GM21526 (cell line): ENCODE measurements at regions not wholly inside any gene's neighbourhood (a gene's known extent, or its start where the extent isn't known, plus 50 kb on each side); places are given as distances from the start of the nearest gene placed in this dataset.
A peak's percentile ranks its signal among the peaks of the same experiment; 100 is the strongest.

Experiments
- ATAC-seq: cut with Tn5 transposase; IDR thresholded peaks from one replicate; pipeline ENCODE4 v1.9.1; 2021; ENCODE audit warnings: moderate library complexity; ENCODE audit not compliant: unreplicated experiment, low FRiP score

DNA sequence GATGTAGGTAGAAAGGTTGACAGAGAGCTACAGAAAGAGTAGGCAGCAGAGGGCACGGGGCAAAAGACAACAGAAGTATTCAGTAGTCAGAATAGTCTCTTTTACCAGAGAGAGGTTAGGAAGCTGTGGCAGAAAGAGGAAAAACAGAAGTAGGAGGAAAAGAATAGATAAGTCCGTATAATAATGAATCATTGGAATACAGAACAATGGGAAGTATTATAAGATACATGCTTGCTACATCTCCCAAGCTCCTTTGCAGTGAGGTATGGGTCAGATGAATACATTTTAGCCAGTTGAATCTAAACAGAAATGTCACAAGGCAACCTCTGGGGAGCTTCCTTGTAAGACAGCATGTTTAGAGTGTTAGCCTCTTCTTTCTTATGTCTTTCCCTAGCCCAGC is 570.5 kb upstream of the CITED2 start:
- no peak for ATAC-seq

DNA sequence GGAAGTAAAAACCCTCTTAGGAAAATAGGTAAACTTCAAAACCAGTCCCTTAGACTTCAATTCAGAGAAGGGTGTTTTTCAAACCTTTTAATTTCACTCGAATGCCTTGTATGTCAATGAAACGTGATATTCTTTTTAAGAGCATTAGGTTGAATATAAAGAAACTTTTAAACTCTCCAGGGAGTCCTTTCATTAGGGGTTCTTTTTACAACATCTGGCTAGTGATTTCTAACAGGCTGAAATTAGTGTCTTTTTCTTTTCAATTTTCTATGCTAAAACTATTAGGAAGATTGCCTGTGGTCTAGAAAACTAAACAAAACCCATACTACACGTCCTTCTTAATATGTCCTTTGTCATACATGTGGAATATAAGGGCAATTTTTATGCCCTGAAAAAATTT is 569.7 kb upstream of the CITED2 start:
- ATAC-seq: no peak

DNA sequence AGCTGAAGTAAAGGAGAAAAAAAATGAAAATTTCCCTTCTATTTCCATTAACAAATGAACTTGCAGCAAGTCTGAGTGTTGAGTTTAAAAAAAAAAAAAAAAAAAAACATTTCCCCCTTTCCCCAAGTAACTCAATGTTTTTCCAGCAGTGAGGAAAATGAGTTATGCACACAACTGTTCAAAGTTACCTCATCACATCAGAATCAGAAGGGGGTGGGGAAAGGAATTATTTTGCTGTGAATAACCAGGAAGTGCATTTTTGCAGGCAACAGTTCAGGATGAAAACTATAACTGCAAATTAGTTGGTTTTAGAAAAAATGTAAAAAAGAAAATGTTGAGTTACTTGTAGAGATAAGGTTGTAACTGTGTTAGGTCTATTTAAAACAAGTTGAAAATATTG is 568.9 kb upstream of the CITED2 start:
- no peak for ATAC-seq

DNA sequence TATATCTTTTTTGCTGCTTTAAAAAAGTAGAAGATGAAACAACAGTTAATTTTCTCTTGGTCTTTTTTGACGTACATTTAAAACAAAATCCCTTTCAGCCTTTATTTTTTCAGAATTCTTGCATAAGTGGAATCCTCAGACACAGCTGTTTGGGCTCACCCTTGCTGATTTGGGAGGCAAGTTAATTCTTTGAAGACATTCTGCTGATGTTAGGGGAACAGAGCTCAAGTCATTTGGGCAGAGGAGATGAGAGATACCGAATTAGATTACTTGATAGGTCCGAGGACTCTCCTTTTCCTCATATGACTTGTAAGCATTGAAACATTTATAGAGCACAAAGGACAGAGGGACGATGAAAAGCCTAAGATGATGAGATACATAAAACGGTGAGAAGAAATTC is 567.9 kb upstream of the CITED2 start:
- no peak for ATAC-seq

DNA sequence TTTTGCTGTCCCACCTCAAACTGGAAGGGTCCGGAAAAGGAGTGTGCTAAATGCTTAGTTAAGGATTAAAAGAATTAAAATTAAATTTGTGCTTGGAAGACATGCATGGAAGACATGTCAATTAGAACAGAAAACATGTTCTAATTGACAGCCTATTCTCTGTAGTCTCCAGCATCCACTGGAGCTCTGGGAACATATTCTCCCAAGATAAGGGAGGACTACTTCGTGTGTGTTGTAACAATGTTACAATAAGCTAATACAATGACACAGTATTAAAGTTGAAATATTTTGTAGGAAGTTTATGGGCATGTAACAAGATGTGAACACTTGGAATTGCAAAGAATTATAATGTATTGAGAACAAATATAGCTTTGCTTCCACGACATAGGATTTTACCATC is 567.4 kb upstream of the CITED2 start:
- no peak for ATAC-seq

DNA sequence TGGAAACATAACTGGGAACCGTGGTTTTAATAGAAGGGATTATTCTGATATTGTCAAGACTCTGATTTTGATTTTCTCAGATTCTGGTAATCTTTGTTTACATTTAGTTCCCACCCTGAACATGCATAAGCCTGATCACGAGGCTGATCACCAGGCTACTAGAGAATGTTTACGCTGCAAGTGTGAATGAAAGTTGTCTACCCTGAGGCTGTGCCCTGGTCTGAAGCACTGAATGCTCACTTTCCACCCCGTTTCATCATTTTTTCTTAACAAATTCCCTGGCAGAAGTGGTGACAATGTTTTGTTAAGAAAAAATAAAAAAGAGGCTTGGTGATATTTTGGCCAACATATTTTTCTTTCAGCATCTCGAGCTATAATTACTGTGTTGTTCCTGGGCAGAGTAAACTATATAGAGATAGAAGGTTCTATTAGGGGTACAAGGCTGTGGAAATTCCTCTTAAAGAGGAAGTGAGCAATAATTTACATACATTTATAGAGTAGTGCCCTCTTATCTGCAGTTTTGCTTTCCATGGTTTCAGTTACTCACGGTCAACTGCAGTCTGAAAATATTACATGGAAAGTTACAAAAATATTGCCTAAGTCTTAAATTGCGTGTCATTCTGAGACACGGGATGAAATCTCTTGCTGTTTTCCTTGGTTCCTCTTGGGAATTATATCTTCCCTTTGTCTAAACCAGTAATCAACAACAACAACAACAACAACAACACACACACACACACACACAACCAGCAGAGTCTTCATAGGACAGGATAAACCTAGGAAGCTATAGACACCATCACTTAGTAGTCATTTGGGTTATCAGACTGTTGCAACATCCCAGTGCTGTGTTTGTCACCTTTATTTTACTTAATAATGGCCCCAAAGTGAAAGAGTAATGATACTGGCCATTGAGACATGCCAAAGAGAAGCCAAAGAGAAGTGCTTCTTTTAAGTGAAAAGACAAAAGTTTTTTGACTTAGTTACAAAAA is 566.6 kb upstream of the CITED2 start:
- peak; percentile 98 for ATAC-seq

DNA sequence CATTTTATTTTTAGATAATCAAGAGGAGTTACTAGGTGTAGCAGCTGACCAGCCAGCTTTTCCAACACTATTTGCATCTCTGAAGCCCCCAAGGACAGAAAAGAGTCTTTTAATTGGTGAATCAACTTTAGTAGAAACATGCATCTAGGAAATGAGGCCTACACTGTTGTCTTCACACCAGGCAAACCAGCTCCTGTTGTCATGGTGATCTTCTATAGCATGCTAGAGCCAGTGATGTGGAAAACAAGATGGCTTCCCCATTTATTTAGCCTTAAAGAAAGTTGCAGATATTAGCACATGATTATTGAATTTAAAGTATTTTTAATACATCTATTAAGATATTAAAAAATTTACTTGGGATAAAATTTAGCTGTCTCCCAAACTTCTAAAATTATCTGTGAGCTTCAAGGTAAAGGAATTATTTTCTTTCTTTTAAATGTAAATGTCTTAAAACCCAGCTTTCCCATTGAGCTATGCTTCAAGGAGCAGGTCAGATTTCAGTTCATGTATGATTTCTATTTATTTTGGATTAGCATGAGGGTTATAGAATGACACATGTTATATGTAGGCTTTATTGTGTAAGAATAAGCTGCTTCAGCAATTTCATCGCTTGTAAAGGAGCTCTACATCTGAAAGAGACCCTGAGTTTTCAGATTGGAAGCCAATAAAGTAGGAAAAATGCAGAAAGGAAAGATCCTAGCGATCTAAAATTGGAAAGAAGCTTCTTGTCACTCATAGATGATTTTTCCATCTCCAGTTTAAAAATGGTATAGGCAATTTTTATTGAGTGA is 564.9 kb upstream of the CITED2 start:
- ATAC-seq: no peak

DNA sequence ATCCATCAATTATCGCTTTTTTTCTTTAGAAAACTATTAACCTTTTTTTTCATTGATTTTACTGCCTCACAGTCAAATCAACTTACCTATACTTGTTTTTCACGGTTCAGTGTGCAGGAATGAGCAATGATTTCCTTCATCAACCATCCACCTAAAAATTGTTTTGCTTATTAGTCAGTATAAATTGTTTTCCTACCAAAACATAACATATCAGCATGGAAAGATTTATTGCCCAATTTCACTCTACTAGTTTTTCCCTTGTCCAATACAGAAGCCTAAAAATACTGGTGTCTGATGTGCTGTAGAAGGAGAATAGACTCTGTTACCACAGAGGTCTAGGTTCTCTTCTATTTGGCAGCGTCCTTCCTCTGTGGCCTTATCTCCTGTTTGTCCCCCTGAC is 558.2 kb upstream of the CITED2 start:
- no peak for ATAC-seq

DNA sequence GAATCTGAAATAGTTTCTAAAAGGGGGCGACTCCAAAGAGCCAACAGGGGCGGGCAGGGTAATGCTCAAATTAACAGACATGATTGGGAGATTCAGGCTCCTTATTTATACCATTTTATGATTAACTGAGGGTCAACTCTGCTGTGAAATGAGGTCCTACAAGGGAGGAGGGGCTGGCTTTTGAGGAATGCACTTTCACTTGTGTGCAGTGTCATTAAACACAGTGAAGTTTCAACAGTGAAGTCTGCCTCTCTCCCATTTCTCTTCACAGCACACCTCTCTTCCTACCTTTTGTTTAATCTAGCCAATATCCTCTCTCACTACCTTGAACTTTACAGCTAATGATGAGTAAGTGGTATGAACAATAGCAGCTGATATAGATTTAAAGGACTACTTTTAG is 557.3 kb upstream of the CITED2 start:
- no peak for ATAC-seq

DNA sequence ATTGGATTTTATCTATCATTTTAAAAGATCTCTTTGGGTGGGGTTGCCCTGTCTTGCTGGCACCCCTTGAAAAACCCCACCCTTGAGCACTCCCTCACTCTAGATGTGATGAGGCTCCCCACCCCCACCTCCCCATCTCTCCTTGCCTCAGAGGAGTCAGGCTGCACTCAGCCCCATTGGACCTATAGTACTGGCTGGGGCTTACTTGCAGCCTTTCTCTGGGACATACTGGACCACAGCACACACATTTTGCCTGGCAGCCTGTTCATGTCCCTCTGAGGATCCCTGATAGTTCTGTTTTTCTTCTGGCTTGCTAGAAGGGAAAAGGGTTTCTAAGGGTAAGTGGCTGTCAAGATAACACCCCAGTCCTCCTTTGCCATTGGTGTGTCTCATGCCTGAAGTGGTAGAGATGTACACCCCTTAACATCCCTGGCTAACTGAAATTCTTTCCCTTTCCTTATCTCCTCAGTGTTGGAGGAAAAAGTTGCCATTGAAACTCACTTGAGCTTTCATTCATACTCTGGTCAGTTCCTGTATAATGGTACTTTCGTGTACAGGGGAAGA is 553.4 kb upstream of the CITED2 start:
- ATAC-seq: no peak

DNA sequence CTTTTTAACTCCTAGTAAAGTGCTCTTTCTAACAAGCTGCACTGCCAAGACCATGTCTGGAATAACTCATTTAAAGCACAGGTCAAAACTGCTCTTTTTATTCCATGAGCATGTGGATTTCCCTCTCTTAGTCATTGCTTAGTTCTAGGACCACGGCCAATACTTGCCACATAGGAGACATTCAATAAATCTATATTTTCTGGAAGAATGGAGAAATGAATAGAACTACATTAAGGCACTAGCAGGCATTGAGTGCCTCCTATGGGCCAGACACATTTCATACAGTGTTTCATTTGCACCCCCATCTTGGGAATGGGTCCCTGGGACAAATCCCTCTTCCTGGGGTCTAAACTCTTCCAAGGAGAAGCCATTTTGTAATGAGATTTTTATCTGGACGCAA is 552.8 kb upstream of the CITED2 start:
- ATAC-seq: no peak

DNA sequence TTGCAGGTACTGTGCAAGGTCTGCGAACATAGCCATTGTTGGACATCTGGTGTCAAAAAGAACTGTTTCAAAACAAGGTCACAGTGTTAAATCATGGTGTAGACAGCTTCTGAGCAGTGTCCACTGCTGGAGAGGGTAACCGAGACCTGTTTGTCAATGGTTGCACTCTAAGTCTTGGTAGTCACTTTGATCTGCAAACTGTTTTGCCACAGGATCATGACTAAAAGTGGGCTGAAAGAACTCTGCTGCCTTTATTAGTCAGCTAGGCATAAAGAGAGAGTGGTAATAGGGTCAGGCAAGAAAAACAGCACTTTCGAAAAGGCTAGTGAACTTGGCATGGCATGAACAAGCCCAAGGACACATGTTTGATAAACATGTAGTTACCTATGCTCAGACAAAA is 552.3 kb upstream of the CITED2 start:
- no peak for ATAC-seq

DNA sequence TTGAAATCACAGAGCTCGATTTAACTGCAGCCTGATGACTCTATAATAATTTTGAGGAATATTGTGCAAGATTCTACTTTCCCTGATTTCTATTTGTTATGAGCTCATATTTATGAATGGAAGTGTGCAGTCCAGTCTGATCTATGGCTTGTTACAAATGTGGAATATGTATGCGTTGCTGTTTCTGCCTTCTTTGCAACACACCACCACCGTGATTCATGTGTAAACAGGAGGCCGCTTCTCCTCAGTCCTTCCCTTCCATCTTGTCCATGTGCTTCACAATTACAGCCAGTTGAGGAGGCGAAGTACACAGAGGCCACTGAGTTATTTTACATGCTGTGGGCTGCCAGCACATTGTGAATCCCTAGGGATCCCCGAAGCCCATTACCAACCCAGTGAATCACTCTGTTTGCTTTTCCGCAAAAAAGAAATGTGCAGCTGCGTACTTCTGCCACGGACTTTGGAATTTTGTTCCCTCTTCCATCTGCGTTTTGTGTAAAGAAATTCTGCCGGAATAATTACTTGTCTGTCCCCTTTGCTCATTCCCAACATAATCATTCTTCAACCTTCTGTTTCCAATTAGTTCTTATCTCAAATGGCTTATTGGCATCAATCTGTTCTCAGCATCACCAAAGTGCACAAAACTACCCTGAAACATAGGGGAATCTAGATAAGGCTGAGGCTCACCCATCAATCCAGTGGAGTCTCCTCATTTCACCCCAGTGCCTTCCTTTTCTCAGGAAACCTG is 551.6 kb upstream of the CITED2 start:
- no peak for ATAC-seq

DNA sequence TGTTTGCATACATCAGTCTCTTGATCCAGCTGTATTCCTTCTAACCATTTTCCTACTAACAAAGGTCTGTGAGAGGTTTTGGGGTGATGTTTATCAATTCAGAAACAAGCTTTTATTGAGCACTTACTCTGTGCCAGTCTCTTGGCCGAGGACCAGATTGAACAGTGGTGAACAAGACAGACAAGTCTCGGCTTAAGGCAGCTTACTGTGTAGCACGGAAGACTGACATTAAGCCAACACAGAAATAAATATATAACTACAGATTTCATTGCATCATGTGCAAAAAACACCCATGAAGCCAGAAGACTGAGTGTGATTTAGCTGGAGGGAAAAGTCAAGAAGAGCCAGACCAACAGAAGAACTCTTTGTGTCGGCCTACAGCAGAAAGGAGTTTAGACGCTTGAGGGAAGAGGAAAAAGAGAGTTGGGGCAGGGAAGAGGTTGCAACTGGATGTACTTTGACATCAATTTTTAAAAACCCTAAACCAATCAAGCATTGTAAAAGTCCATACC is 549.6 kb upstream of the CITED2 start:
- ATAC-seq: no peak

DNA sequence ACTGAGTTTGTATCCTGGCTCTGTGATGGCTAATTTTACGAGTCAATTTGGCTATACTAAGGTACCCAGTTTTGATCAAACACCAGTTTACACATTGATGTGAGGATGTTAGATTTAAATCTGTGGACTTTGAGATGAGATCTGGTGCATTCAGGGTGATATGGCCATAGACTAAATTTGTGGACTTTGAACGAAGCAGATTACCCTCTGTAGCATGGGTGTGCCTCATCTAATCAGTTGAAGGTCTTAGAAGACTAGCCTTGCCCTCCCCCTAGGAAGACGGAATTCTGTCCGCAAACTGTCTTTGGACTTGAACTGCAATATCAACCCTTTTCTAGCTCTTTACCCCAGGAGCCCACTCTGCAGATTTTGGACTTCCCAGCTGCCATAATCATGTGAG is 547.8 kb upstream of the CITED2 start:
- ATAC-seq: no peak

DNA sequence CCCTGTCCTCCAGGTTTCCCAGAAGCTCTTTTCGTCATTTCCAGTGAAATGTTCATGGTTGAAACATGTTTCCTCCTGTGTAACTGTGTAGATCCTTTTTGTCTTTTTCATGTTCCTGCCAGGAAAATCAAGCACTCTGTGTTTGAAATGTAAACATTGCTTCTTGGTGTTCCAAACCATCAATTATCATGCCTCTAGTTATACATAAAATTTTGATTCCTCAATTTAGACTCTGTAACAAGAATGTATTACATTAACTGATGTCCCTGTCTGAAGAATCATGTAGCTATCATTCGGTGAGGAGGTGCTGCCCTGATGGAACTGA is 546.3 kb upstream of the CITED2 start:
- no peak for ATAC-seq

DNA sequence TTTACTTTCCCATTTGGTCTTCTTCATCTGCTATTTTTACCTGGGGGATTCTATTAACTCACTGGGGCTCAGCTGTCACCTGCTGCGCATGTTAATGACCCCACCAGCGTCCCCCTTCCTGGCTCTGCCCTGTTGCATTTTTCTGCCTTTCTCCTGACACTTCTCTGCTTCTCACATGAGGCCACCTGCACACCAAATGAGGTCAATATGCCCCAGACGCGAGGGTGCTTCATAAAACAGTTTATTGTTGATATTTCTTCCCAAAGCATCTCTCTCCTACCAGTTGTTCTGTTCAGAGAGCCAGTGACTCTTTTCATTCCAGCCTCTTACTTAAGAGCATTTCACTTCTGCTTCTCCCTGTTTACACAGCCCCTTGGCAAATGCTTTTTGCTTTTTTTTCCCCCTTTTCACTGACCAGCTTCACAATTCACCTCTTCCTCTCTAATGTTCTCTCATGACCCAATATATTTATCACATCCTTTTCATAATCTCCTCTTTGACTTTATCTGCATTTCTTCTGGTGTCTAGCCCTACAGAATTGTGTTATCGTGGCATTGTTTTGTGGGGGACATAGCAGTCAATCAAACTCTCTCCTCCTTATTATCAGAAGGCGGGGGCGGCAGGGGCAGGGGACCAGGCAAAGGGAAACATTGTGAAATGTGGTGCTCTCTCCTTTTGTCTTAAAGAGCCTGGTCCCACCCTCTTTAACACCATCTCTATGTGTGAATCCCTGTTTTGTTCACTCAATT is 545.8 kb upstream of the CITED2 start:
- no peak for ATAC-seq

DNA sequence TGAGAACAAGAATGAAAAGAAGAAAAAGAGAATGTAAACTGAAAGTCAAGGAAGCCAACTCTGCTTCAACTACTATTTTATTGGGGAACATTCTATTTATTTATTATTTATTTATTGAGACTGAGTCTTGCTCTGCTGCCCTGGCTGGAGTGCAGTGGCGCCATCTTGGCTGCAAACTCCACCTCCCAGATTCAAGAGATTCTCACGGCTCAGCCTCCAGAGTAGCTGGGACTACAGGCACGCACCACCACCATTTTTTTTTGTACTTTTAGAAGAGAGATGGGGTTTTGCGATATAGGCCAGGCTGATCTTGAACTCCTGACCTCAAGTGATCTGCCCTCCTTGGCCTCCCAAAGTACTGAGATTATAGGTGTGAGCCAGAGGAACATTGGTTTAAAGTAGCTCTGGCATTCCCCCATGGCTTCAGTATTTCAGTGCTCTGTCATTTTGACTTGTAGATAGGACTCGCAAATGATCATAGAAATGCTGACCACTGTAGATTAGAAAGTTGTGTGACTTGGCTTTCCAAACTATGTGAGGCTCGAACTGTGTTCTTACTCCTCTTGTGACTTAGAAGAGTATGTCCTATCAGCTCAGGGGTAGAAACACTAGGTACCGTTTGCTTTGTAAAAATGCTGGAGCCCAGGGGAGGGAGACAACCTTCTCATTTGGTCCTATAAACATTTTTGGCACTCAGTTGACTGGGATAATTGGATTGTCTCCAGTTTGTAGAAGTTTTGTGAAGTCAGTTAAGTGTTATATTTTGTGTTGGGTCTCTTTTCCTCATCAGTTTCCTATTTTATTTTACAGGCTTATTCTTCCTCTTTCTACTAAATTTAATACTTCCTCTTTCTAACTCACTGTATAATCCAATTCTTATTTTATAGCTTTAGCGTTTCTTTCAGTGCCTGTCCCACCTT is 544.9 kb upstream of the CITED2 start:
- no peak for ATAC-seq
